ENCODE measurements at regions not wholly inside any gene's neighbourhood (a gene's known extent, or its start where the extent isn't known, plus 50 kb on each side); places are given as distances from the start of the nearest gene placed in this dataset.

DNA sequence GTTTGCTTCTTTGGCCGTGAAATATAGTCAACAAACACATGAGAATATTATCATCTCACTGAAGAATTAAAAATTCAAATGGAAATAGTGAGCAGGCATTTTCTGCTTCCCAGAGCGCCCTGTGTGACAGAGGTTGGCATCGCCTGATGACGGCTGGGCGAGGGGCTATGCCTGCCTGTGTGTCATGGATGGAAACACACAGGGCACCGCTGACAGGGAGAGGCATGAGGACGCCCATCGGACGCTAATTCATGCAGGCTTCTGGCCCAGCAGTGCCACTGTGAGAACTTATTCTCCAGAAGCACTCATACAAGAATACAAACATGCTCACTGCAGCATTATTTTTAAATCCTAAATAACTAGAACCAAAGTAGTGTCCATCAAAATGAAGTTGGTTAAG, 61.4 kb upstream of the OTOS start:
- no peak overlapping the region for H3K4me3 ChIP-seq (replicated peaks in 1 of 3; ENCODE audit: low read depth in 2 of 3, low read length in 3 of 3)
- H3K27ac ChIP-seq (ENCODE audit: low read depth in 1 of 2, low read length in 2 of 2), result no peak overlapping the region
- H3K4me1 Mint-ChIP-seq, result no peaks in the 10 kb centered on the region
- DNase-seq, result no peak
- TF ChIP-seq, protein P1, sequence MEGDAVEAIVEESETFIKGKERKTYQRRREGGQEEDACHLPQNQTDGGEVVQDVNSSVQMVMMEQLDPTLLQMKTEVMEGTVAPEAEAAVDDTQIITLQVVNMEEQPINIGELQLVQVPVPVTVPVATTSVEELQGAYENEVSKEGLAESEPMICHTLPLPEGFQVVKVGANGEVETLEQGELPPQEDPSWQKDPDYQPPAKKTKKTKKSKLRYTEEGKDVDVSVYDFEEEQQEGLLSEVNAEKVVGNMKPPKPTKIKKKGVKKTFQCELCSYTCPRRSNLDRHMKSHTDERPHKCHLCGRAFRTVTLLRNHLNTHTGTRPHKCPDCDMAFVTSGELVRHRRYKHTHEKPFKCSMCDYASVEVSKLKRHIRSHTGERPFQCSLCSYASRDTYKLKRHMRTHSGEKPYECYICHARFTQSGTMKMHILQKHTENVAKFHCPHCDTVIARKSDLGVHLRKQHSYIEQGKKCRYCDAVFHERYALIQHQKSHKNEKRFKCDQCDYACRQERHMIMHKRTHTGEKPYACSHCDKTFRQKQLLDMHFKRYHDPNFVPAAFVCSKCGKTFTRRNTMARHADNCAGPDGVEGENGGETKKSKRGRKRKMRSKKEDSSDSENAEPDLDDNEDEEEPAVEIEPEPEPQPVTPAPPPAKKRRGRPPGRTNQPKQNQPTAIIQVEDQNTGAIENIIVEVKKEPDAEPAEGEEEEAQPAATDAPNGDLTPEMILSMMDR (IDR thresholded peaks at IDR 0.05), result no peak
- no peaks in the 10 kb centered on the region for H3K79me2 ChIP-seq (ENCODE audit: insufficient read depth, low read length)
- H3K9ac ChIP-seq (ENCODE audit: insufficient read depth, low read length, poor library complexity, severe bottlenecking), result no peak overlapping the region
- no peak overlapping the region for H3K4me2 ChIP-seq (replicated peaks; ENCODE audit: extremely low read depth, low read length, poor library complexity, severe bottlenecking)
- no peak overlapping the region for H2AFZ ChIP-seq (ENCODE audit: insufficient read depth, low read depth, low read length, poor library complexity, severe bottlenecking)
- WGBS (ENCODE audit: insufficient coverage), result 90% methylated on average over 6 of the region's 9 CpGs
- H3K27me3 ChIP-seq (ENCODE audit: control insufficient read depth in 2 of 2, insufficient read depth in 2 of 2, low read length in 2 of 2), result peaks cover 0 to 3% of the 10 kb centered on the region in 2 donors
- no peak overlapping the region for H3K27ac Mint-ChIP-seq
- peaks cover 7 to 22% (median 15%) of the 10 kb centered on the region in 3 donors for H3K27me3 Mint-ChIP-seq (ENCODE audit: low read depth in 3 of 3)
- H3K36me3 ChIP-seq (replicated peaks in 1 of 2; ENCODE audit: control insufficient read depth in 1 of 2, insufficient read depth in 2 of 2, low read length in 2 of 2), result no peaks in the 10 kb centered on the region
- no peaks in the 10 kb centered on the region for H3K4me1 ChIP-seq (ENCODE audit: control insufficient read depth in 1 of 2, insufficient read depth in 2 of 2, low read length in 2 of 2)
- H4K20me1 ChIP-seq (ENCODE audit: insufficient read depth, low read length), result no peaks in the 10 kb centered on the region
- no peaks in the 10 kb centered on the region for H3K36me3 Mint-ChIP-seq
- intact Hi-C loops (cut with micrococcal nuclease), result no loop called here
- H3K9me3 ChIP-seq (replicated peaks in 1 of 2; ENCODE audit: control insufficient read depth in 1 of 2, insufficient read depth in 1 of 2, low read length in 2 of 2), result no peaks in the 10 kb centered on the region
- H3K9me3 Mint-ChIP-seq, result peaks cover 0 to 8% (median 2%) of the 10 kb centered on the region in 7 donors
- H3K4me3 Mint-ChIP-seq, result no peak overlapping the region

- WGBS (ENCODE audit: insufficient coverage), result 92% methylated on average over 5 of the region's 5 CpGs
- no peaks in the 10 kb centered on the region for H3K4me1 ChIP-seq (ENCODE audit: control insufficient read depth in 1 of 2, insufficient read depth in 2 of 2, low read length in 2 of 2)
- Mint-ChIP-seq H3K4me3 (no peak overlapping the region), H3K4me1 (no peaks in the 10 kb centered on the region), H3K36me3 (no peaks in the 10 kb centered on the region), H3K27me3 (ENCODE audit: low read depth in 3 of 3) (peaks cover 10 to 22% (median 16%) of the 10 kb centered on the region in 3 donors), H3K27ac (no peak overlapping the region), H3K9me3 (peaks cover 0 to 9% (median 2%) of the 10 kb centered on the region in 7 donors)
- H3K79me2 ChIP-seq (ENCODE audit: insufficient read depth, low read length), result no peaks in the 10 kb centered on the region
- no peak overlapping the region for H3K27ac ChIP-seq (ENCODE audit: low read depth in 1 of 2, low read length in 2 of 2)
- intact Hi-C loops (cut with micrococcal nuclease), result no loop called here
- no peaks in the 10 kb centered on the region for H3K36me3 ChIP-seq (replicated peaks in 1 of 2; ENCODE audit: control insufficient read depth in 1 of 2, insufficient read depth in 2 of 2, low read length in 2 of 2)
- TF ChIP-seq, protein P1 (IDR thresholded peaks at IDR 0.05), result no peak
- no peak overlapping the region for H3K4me2 ChIP-seq (replicated peaks; ENCODE audit: extremely low read depth, low read length, poor library complexity, severe bottlenecking)
- H4K20me1 ChIP-seq (ENCODE audit: insufficient read depth, low read length), result no peaks in the 10 kb centered on the region
- H3K27me3 ChIP-seq (ENCODE audit: control insufficient read depth in 2 of 2, insufficient read depth in 2 of 2, low read length in 2 of 2), result peaks cover 0 to 3% of the 10 kb centered on the region in 2 donors
- no peak overlapping the region for H2AFZ ChIP-seq (ENCODE audit: insufficient read depth, low read depth, low read length, poor library complexity, severe bottlenecking)
- DNase-seq, result no peak
- no peak overlapping the region for H3K4me3 ChIP-seq (replicated peaks in 1 of 3; ENCODE audit: low read depth in 2 of 3, low read length in 3 of 3)
- H3K9me3 ChIP-seq (replicated peaks in 1 of 2; ENCODE audit: control insufficient read depth in 1 of 2, insufficient read depth in 1 of 2, low read length in 2 of 2), result no peaks in the 10 kb centered on the region
- H3K9ac ChIP-seq (ENCODE audit: insufficient read depth, low read length, poor library complexity, severe bottlenecking), result no peak overlapping the region
Observed at GRCh38 chr2:240202586-240202985, 62.1 kb upstream of the OTOS start.

All from CD14-positive monocyte (primary cell).